Ascending aorta (tissue), 2 donors: ENCODE measurements at regions not wholly inside any gene's neighbourhood (a gene's known extent, or its start where the extent isn't known, plus 50 kb on each side); places are given as distances from the start of the nearest gene placed in this dataset.

Source experiments
- DNase-seq, 2 donors: peaks; one replicate each; pipeline ENCODE4 v3.0.0-alpha.2; 2019; ENCODE audit warnings: low spot score in 2 of 2
- H3K27ac ChIP-seq, 2 donors: fragments of 200-600 bp; sonication (generic); one replicate each; pipeline ENCODE4 v1.5.1; 2016 to 2017; ENCODE audit warnings: mild to moderate bottlenecking in 1 of 2
- H3K27me3 ChIP-seq: fragments of 200-600 bp; sonication (generic); one replicate; pipeline ENCODE4 v1.5.1; 2017
- H3K36me3 ChIP-seq, 2 donors: fragments of 200-600 bp; sonication (generic); one replicate each; pipeline ENCODE4 v1.5.1; 2016
- H3K4me1 ChIP-seq, 2 donors: fragments of 200-600 bp; sonication (generic); one replicate each; pipeline ENCODE4 v1.5.1; 2016 to 2017; ENCODE audit warnings: mild to moderate bottlenecking in 1 of 2
- H3K4me3 ChIP-seq, 2 donors: fragments of 200-600 bp; sonication (generic); one replicate each; pipeline ENCODE4 v1.5.1; 2016 to 2017; ENCODE audit warnings: mild to moderate bottlenecking in 1 of 2
- H3K9me3 ChIP-seq, 2 donors: fragments of 200-600 bp; sonication (generic); one replicate each; pipeline ENCODE4 v1.5.1; 2016
- intact Hi-C: fragments of 100-400 bp; cut with DNase I; formaldehyde crosslinking; loops from one replicate; pipeline ENCODE4 v1.15.1; 2023
- TF ChIP-seq, protein P1 (sequence below), 3 experiments: fragments of 200-600 bp in 2 of 3; fragments of 450-650 bp in 1 of 3; sonication (generic) in 2 of 3; IDR thresholded peaks; one replicate each; pipeline ENCODE4 v1.5.1; 2016 to 2019; ENCODE audit warnings: antibody characterized with exemption in 3 of 3, mild to moderate bottlenecking in 1 of 3, moderate library complexity in 1 of 3

DNA sequence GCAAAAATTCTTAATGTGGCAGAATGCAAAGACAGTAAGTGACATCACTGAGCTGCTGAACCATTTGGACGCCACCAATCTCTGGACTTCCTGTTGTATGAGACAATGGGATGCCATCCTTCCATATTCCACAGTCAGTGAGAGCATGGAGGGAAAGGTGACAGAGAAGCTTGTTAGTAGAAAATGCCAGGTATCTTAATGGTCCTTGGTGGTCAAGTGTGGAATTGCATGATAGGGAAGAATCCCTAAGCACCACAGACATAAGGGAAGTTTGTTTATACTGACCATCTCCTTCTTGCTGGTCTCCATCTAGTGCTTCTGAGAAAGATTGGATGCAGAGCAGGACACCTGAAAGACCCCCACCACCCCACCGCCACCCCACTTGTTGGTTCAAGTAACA lies 1410.0 kb upstream of the TMEM132C start:
- Histone ChIP-seq H3K9me3 (no peaks in the 10 kb centered on the region), H3K4me3 (no peak overlapping the region)

DNA sequence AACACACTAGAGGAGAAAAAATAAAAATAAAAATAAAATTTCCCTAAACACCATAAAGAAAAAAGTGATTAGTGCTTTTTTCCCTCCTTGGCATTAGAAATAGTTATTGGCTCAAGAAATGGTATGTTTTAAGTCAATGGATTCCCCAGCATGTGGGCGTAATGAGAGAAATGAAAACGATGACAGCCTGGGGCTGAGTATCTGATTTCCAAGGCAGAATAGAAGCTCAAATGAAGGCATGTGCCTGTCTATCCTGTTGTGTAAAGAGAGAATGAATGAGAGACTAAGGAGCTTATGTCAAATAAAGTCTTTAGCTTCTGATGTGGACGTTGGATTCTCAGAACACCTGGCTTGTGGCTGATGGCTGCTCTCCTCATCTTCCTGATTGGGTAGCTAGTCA lies 1408.4 kb upstream of the TMEM132C start:
- no peak overlapping the region for H3K4me3 ChIP-seq
- TF ChIP-seq, protein P1, sequence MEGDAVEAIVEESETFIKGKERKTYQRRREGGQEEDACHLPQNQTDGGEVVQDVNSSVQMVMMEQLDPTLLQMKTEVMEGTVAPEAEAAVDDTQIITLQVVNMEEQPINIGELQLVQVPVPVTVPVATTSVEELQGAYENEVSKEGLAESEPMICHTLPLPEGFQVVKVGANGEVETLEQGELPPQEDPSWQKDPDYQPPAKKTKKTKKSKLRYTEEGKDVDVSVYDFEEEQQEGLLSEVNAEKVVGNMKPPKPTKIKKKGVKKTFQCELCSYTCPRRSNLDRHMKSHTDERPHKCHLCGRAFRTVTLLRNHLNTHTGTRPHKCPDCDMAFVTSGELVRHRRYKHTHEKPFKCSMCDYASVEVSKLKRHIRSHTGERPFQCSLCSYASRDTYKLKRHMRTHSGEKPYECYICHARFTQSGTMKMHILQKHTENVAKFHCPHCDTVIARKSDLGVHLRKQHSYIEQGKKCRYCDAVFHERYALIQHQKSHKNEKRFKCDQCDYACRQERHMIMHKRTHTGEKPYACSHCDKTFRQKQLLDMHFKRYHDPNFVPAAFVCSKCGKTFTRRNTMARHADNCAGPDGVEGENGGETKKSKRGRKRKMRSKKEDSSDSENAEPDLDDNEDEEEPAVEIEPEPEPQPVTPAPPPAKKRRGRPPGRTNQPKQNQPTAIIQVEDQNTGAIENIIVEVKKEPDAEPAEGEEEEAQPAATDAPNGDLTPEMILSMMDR (IDR thresholded peaks at IDR 0.05): no peak
- no peaks in the 10 kb centered on the region for H3K36me3 ChIP-seq
- no peaks in the 10 kb centered on the region for H3K27me3 ChIP-seq
- H3K27ac ChIP-seq: no peak overlapping the region
- no peaks in the 10 kb centered on the region for H3K4me1 ChIP-seq
- no peak for DNase-seq
- intact Hi-C loops: no loop called here
- no peaks in the 10 kb centered on the region for H3K9me3 ChIP-seq

More for the DNA sequence above, 1410.0 kb upstream of the TMEM132C start:
- DNase-seq: no peak
- Histone ChIP-seq H3K27ac (no peak overlapping the region), H3K36me3 (no peaks in the 10 kb centered on the region), H3K27me3 (no peaks in the 10 kb centered on the region), H3K4me1 (no peaks in the 10 kb centered on the region)
- TF ChIP-seq, protein P1 (IDR thresholded peaks at IDR 0.05): no peak
- intact Hi-C loops: no loop called here

- Histone ChIP-seq H3K27me3 (no peaks in the 10 kb centered on the region), H3K36me3 (no peaks in the 10 kb centered on the region), H3K27ac (no peak overlapping the region), H3K4me1 (no peaks in the 10 kb centered on the region), H3K9me3 (no peaks in the 10 kb centered on the region), H3K4me3 (no peak overlapping the region)
- DNase-seq: no peak
- TF ChIP-seq, protein P1 (IDR thresholded peaks at IDR 0.05): no peak
- intact Hi-C loops: no loop called here
Observed at GRCh38 chr12:126860210-126860609, 1406.8 kb upstream of the TMEM132C start.

- intact Hi-C loops: no loop called here
- DNase-seq: no peak
- TF ChIP-seq, protein P1 (IDR thresholded peaks at IDR 0.05): no peak
- Histone ChIP-seq H3K4me1 (no peaks in the 10 kb centered on the region), H3K4me3 (no peak overlapping the region), H3K27ac (no peak overlapping the region), H3K36me3 (no peaks in the 10 kb centered on the region), H3K27me3 (no peaks in the 10 kb centered on the region), H3K9me3 (no peaks in the 10 kb centered on the region)
Observed at GRCh38 chr12:126862500-126862899, 1404.5 kb upstream of the TMEM132C start.

DNA sequence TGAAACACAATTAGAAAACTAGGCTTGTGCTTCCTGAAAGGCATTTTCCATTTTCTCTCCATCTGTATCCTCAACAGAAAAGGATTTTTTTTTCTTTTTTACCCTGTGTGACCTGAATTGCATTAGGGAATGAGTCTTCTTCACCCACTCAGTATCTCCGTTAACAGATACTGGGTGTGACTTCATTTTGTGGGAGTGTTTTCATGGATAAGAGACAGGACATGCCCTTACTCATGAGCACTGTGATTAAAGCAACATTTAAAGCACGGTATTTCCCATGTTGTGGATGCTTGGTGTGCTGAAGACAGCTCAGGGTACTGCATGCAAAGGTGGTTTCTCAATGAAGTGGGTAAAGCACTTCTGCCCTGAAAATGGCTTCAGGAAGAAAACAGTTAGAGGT lies 1397.3 kb upstream of the TMEM132C start:
- no peak for DNase-seq
- TF ChIP-seq, protein P1 (IDR thresholded peaks at IDR 0.05): no peak
- intact Hi-C loops: no loop called here
- H3K4me3 ChIP-seq: no peak overlapping the region
- H3K9me3 ChIP-seq: no peaks in the 10 kb centered on the region
- no peak overlapping the region for H3K27ac ChIP-seq
- H3K27me3 ChIP-seq: no peaks in the 10 kb centered on the region
- H3K36me3 ChIP-seq: no peaks in the 10 kb centered on the region
- no peaks in the 10 kb centered on the region for H3K4me1 ChIP-seq

DNA sequence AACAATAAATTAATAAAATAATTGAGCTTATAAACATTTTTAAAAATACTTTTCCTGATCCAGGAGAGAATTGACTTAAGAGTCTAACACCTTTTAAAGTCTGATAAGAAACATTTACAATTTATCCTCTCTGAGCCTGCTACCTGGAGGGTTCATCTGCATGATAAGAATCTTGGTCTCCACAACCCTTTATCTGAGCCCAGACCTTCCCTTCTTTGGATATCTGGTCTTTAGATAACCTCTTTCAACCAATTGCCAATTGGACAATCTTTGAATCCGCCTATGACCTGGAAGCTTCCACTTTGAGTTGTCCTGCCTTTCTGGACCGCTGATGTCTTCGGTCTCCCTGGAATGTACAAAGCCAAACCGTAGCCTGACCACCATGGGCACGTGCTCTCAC lies 1393.3 kb upstream of the TMEM132C start:
- Histone ChIP-seq H3K36me3 (no peaks in the 10 kb centered on the region), H3K9me3 (no peaks in the 10 kb centered on the region), H3K4me3 (no peak overlapping the region), H3K4me1 (no peaks in the 10 kb centered on the region), H3K27me3 (no peaks in the 10 kb centered on the region), H3K27ac (no peak overlapping the region)
- no peak for DNase-seq
- intact Hi-C loops: loop anchor here (2.0 kb wide), 1 partner anchor 1691 kb away; no protein-coding TSS in a partner anchor
- TF ChIP-seq, protein P1 (IDR thresholded peaks at IDR 0.05): no peak
